ENCODE measurements at regions not wholly inside any gene's neighbourhood (a gene's known extent, or its start where the extent isn't known, plus 50 kb on each side); places are given as distances from the start of the nearest gene placed in this dataset.

GRCh38 chr7:11247545-11247944 lies 273.9 kb downstream of the PHF14 start:
- Histone ChIP-seq H3K79me2 (ENCODE audit: insufficient read depth, low read length) (no peaks in the 10 kb centered on the region), H3K36me3 (ENCODE audit: control insufficient read depth in 1 of 2, insufficient read depth in 2 of 2, low read length in 2 of 2) (no peaks in the 10 kb centered on the region), H3K9ac (ENCODE audit: low read length) (no peak overlapping the region), H3K4me3 (replicated peaks in 1 of 2; ENCODE audit: low read depth in 1 of 2, low read length in 2 of 2) (no peak overlapping the region), H2AFZ (ENCODE audit: low read depth, low read length, poor library complexity, severe bottlenecking) (no peak overlapping the region), H4K20me1 (ENCODE audit: insufficient read depth) (no peaks in the 10 kb centered on the region), H3K4me1 (ENCODE audit: control insufficient read depth in 1 of 2, insufficient read depth in 2 of 2, low read length in 2 of 2) (no peaks in the 10 kb centered on the region), H3K4me2 (ENCODE audit: low read length) (no peak overlapping the region), H3K9me3 (ENCODE audit: control insufficient read depth in 1 of 2, insufficient read depth in 1 of 2, low read depth in 1 of 2, low read length in 2 of 2) (no peaks in the 10 kb centered on the region), H3K9me2 (ENCODE audit: insufficient read depth) (no peaks in the 10 kb centered on the region), H3K27me3 (ENCODE audit: insufficient read depth, low read length) (no peaks in the 10 kb centered on the region; the same call in 1 of the 2 replicates), H3K27ac (ENCODE audit: low read depth, low read length) (no peak overlapping the region)
- ChIA-PET CTCF (no interaction called here), POLR2A (no interaction called here), RAD21 (ENCODE audit: low non-redundant PET in 1 of 2, low total read pairs in 2 of 2, uncharacterized antibody in 2 of 2, unreplicated experiment in 2 of 2) (no interaction called here)
- BruUV-seq (replicated peaks) = no TSS peak
- ATAC-seq = no peak
- DNase-seq (ENCODE audit: low read depth, low spot score) = no peak
- TF ChIP-seq EGR1 (IDR thresholded peaks at IDR 0.05; ENCODE audit: low read depth) = no peak
- TF ChIP-seq SRF (IDR thresholded peaks at IDR 0.05; ENCODE audit: low read depth) = no peak
- TF ChIP-seq, protein P1, sequence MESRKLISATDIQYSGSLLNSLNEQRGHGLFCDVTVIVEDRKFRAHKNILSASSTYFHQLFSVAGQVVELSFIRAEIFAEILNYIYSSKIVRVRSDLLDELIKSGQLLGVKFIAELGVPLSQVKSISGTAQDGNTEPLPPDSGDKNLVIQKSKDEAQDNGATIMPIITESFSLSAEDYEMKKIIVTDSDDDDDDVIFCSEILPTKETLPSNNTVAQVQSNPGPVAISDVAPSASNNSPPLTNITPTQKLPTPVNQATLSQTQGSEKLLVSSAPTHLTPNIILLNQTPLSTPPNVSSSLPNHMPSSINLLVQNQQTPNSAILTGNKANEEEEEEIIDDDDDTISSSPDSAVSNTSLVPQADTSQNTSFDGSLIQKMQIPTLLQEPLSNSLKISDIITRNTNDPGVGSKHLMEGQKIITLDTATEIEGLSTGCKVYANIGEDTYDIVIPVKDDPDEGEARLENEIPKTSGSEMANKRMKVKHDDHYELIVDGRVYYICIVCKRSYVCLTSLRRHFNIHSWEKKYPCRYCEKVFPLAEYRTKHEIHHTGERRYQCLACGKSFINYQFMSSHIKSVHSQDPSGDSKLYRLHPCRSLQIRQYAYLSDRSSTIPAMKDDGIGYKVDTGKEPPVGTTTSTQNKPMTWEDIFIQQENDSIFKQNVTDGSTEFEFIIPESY (IDR thresholded peaks at IDR 0.05; ENCODE audit: extremely low read depth, insufficient replicate concordance, low read length) = no peak
- TF ChIP-seq EZH2phosphoT487 (IDR thresholded peaks at IDR 0.05; ENCODE audit: borderline replicate concordance) = no peak
- TF ChIP-seq FOSL1 (IDR thresholded peaks at IDR 0.05; ENCODE audit: low read depth) = no peak
- TF ChIP-seq EZH2 (IDR thresholded peaks at IDR 0.05) = no peak
- no peak for TF ChIP-seq SIN3A (IDR thresholded peaks at IDR 0.05; ENCODE audit: low read depth)
- no peak for TF ChIP-seq RAD21 (IDR thresholded peaks at IDR 0.05; ENCODE audit: low read depth)
- TF ChIP-seq POLR2A (IDR thresholded peaks at IDR 0.05; ENCODE audit: borderline replicate concordance, extremely low read depth, insufficient read depth, insufficient read length) = no peak
- TF ChIP-seq CTCF (IDR thresholded peaks at IDR 0.05 in 2 of 3, conservative IDR thresholded peaks at IDR 0.05 in 1 of 3; ENCODE audit: borderline replicate concordance in 1 of 3, insufficient read depth in 1 of 3, low read depth in 2 of 3, low read length in 2 of 3) = no peak
- intact Hi-C loops (cut with micrococcal nuclease) = no loop called here

Measured in HCT116 (cell line).